NCI-H146 treated with DMSO at 0.1 percent for 48 hours (cell line): ENCODE measurements at regions not wholly inside any gene's neighbourhood (a gene's known extent, or its start where the extent isn't known, plus 50 kb on each side); places are given as distances from the start of the nearest gene placed in this dataset.
"Not testable (repeated sequence)": the region's sequence is repeated elsewhere in the genome, so short reads cannot be mapped to it uniquely, and the experiment has no call there.

Source experiments
- DNase-seq: peaks from one replicate; lab custom pipeline; 2025; ENCODE audit not compliant: unreplicated experiment; lab: John Stamatoyannopoulos, UW

GRCh38 chr21:22253761-22254160, 1255.6 kb downstream of the NCAM2 start:
- DNase-seq: no peak

DNA sequence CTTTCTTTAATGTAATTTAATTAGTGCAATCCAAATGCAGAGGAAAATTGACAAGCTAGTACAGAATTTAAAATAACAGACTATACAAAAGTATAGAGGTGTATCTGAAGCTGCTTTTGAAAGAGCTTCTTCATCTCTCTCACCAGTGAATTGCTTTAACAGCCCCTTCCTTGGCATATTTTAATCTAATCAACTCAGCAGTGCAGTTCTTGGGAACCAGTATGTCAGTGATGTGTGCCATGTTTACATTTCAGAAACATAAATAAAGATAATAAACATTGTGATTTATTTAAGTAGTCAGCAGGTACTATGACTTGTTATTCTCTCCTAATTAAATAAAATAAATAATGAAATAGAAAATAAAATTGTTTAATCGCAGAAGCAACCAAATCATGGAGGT, 1260.6 kb downstream of the NCAM2 start:
- no peak for DNase-seq

- DNase-seq: no peak
Observed at GRCh38 chr21:22260274-22260673, 1262.1 kb downstream of the NCAM2 start.

GRCh38 chr21:22263890-22264289, 1265.7 kb downstream of the NCAM2 start:
- DNase-seq: no peak

- no peak for DNase-seq
Observed at GRCh38 chr21:22277341-22277740, 1279.1 kb downstream of the NCAM2 start.

DNA sequence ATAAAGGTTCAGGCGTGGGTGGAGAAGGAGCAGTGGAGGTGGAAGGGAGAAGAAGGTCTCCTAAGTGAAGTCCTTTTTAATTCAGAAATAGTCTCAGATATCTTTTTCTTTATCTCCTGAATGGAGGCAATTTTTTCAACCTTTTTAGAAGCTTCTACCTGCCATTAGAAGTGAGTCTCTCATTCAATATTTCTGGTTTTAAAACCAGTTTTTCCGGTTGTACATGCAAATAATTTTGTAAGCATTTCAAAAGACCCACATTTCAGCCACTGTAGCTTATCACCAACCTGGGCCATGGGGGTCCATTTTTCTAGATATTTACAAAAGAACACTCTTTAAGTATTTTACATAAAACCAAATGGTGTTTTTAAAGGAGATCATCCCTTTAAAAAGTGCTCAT, 1280.2 kb downstream of the NCAM2 start:
- DNase-seq: no peak

- DNase-seq: no peak
Observed at GRCh38 chr21:22280851-22281250, 1282.6 kb downstream of the NCAM2 start.

- DNase-seq: no peak
Observed at GRCh38 chr21:22288885-22289499, 1290.8 kb downstream of the NCAM2 start.

DNA sequence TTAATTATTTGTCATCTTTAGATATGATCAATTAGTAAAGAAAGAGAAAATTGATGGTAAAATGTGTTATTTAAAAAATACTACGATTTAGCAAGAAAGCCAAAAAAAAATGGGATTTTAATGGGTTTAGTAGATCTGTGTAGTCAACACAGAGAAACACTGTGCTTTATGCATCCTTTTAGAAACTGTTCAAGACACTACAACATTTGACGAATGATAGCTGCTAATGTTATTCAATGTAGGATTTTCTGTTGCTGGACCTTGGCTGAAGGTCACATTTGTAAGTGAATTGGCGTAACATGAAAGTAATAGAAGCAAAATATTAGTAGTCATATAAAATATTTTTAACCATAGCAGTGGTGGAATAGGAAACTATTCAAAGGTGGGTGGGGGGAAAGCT, 1293.9 kb downstream of the NCAM2 start:
- no peak for DNase-seq

GRCh38 chr21:22297575-22297974, 1299.4 kb downstream of the NCAM2 start:
- no peak for DNase-seq

DNA sequence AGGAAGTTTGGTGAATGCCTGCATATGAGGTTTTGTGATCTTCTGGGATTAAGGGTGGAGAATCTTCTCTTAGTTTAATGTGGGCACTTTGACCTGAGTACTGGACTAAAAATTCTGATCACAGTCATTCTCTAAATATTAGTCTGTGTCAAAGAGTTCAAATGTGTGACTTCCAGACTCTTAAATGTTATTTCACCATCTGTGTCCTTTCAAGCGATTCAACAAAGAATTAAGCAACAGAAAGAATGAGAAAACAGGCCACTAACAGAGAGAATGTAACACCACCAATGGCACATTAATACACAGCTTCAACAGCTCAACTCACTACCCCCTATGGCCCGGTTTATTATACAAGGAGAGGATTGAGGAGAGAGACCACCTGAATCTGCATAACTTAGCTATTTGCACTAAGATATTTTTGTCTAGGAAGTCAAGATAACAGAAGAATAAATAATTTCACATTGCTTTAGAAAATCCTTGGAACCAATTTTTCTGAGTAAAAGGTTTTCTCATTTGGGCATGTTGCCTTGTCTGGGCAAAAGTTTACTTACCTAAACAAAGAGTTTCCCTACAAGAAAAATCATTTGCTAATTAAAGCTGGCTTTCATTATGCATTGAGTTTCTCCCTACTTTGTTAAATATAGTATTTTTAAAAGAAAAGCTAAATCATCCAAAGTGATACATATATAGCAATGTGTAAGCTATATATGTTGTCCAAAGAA, 1313.7 kb downstream of the NCAM2 start:
- DNase-seq: no peak

DNA sequence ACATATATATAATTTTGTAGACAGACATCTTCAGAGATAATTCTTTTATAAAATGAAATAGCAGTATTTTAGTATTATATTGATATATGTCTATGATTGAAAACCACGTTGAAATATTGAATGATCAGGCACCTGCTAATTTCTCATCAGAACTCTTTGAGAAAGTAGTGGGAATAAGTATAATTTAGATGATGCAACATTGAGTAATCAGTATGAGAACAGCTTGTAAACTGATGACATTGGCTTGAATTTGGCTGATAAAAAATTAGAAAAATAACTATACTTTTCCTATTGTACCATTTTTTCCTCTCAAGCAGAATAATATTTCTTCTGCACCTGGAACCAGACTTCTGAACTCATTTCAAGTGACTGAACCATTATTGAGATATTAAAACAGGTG, 1316.8 kb downstream of the NCAM2 start:
- DNase-seq: no peak

GRCh38 chr21:22319435-22319834, 1321.2 kb downstream of the NCAM2 start:
- no peak for DNase-seq

DNA sequence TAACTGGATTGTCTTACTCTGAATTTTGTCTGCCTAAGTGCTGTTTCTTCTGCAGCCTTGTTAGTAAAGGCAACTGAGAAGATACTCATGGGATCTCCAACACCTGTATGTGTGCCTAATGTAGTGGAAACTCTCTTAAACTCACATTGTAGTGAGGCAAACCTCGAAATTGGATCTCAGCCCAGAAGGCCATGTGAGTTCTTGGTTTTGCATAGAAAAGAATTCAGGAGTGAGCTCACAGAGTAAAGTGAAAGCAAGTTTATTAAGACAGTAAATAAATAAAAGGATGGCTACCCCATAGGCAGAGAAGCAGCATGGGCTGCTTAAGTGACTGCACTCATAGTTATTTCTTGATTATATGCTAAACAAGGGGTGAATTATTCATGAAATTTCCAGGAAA, 1344.7 kb downstream of the NCAM2 start:
- DNase-seq: no peak

DNA sequence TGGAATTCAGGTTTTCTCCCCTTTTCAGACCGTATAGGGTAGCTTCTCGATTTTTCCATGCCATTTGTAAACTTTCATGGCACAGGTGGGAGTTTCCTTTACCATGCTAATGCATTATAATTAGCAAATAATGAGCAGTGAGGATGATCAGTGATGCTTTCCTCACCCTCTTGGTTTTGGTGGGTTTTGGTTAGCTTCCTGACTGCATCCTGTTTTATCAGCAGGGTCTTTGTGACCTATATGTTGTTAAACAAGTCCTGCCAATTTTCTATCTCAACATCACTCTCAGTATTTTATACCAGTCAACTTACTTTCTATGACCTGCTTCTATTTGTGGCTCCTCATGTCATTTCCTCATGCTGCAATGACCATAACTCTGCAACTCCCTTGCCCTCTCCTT, 1345.1 kb downstream of the NCAM2 start:
- no peak for DNase-seq

DNA sequence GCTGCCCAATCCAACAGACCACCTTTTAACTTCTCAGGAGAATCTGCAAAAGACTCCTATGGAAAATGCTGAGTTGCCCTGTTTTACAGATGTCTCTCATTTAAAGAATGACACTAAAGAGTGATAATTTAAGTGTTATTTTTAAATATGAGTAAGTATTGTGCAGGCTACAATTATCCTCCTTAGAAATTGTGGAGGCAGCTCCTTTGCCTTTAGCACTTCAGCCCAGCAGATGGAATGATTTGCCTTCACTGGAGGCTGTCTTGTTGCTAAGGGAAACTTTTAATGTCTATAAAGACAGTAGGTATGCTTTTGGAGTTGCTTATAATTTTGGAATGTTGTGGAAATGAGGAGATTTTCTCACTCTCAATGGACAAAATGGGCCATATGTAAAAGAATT, 1345.5 kb downstream of the NCAM2 start:
- DNase-seq: no peak

DNA sequence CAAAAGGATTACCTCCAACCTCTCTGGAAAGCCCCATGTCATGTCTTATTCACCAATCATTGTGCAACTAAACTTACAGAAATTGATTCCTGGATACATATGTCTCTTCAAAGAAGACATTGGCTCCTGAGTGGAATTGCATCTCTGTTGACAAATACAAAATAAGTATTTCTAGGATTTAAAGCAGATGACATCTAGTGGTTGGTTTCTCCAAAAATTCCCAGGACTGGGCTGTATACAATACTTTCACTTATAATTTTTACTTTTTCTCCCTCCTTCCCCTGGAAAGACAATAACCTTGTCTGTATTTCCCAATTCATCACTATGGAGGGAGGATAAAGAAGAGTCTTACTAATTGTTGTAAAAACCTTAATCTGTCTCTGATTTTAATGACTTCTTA, 1347.4 kb downstream of the NCAM2 start:
- DNase-seq: no peak

DNA sequence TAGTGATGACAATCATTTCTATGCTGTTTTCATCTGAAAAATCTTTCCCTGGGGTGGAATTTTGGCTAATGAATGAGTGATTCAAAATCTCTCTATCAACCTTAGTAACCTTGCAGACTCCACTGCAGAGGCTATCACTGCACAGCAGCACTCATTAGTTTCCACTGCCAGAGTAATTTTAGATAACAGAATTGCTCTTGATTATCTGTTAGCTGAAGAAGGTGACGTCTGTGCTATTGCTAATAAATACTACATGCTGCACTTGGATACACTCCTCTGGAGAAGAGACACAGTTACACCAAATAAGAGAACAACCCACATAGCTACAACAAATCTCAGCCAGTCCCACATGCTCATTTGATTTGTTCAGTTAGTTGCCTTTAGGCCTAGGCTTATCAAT, 1348.4 kb downstream of the NCAM2 start:
- DNase-seq: no peak

DNA sequence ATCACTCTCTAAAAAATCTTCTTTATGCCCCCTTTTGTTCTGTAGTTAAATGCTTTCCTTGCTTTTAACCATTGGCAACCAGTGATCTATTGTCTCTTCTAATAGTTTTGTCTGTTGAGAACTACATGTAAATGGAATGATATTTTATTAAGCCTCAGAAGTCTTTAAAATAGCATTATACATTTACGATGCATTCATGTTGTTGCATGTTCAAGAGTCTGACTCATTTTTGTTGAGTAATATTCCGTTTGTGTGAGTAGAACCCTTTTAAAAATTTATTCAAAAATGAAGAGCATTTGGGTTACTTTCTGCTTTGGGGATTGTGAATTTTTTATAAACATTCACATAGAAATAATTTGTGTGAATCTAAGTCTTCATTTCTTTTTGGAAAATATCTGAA, 1352.9 kb downstream of the NCAM2 start:
- DNase-seq: no peak

DNA sequence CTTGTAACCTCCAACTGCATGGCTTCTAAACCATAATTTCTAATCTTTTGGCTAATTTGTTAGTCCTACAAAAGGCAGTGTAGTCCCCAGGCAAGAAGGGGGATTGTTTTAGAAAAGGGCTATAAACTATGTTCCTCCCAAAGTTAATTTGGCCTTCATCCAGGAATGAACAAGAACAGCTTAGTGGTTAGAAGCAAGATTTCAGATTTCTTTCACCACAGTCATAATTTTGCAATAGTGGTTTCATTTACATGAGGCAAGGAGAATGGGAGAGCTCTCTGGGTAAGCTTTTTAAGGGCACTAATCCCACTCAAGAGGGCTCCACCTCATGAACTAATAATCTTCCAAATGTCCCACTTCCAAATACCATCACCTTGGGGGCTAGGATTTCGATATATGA, 1353.9 kb downstream of the NCAM2 start:
- no peak for DNase-seq

GRCh38 chr21:22355949-22356348, 1357.7 kb downstream of the NCAM2 start:
- no peak for DNase-seq

DNA sequence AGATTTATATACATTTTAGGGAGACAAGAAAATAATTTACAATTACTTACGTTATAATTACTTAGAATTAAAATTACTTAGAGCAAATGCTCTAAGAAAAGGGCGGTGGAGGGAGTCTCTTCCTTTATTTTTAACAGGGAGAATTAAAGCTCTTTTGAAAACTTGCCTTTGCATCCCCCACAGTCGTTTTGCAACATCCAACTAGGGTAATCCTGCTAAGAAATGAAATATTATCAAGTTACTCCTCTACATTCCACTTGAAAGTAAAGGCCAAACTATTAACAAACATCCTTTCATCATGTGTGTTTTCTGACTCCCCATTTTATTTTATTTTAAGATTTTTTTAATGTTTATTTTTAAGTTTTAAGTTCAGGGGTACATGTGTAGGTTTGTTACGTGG, 1358.5 kb downstream of the NCAM2 start:
- no peak for DNase-seq

- not testable (repeated sequence) for DNase-seq
Observed at GRCh38 chr21:22359599-22359998, 1361.4 kb downstream of the NCAM2 start.
